ENCODE measurements at regions not wholly inside any gene's neighbourhood (a gene's known extent, or its start where the extent isn't known, plus 50 kb on each side); places are given as distances from the start of the nearest gene placed in this dataset.

- no peak overlapping the region for H3K4me3 ChIP-seq (ENCODE audit: low read depth, low read length)
- peak; percentile 61 for TF ChIP-seq CTCF (conservative IDR thresholded peaks at IDR 0.05; ENCODE audit: low read depth, low read length)
- peak; percentile 3 for DNase-seq (ENCODE audit: low read depth)
These were observed 488.5 kb downstream of the NR2F1-AS1 start for GRCh38 chr5:93092349-93093105.

- no peak for TF ChIP-seq CTCF (conservative IDR thresholded peaks at IDR 0.05; ENCODE audit: low read depth, low read length)
- DNase-seq (ENCODE audit: low read depth): no peak
- no peak overlapping the region for H3K4me3 ChIP-seq (ENCODE audit: low read depth, low read length)
These were observed 490.3 kb downstream of the NR2F1-AS1 start for GRCh38 chr5:93090698-93091097.

GRCh38 chr5:93088592-93089389 lies 492.2 kb downstream of the NR2F1-AS1 start:
- TF ChIP-seq CTCF (conservative IDR thresholded peaks at IDR 0.05; ENCODE audit: low read depth, low read length): no peak
- no peak for DNase-seq (ENCODE audit: low read depth)
- no peak overlapping the region for H3K4me3 ChIP-seq (ENCODE audit: low read depth, low read length)

GRCh38 chr5:93087326-93087725 lies 493.7 kb downstream of the NR2F1-AS1 start:
- TF ChIP-seq CTCF (conservative IDR thresholded peaks at IDR 0.05; ENCODE audit: low read depth, low read length): no peak
- no peak overlapping the region for H3K4me3 ChIP-seq (ENCODE audit: low read depth, low read length)
- DNase-seq (ENCODE audit: low read depth): no peak

- DNase-seq (ENCODE audit: low read depth): no peak
- TF ChIP-seq CTCF (conservative IDR thresholded peaks at IDR 0.05; ENCODE audit: low read depth, low read length): no peak
- no peak overlapping the region for H3K4me3 ChIP-seq (ENCODE audit: low read depth, low read length)
These were observed 498.0 kb downstream of the NR2F1-AS1 start for GRCh38 chr5:93082981-93083380.

GRCh38 chr5:93079046-93079445 lies 502.0 kb downstream of the NR2F1-AS1 start:
- no peak for TF ChIP-seq CTCF (conservative IDR thresholded peaks at IDR 0.05; ENCODE audit: low read depth, low read length)
- H3K4me3 ChIP-seq (ENCODE audit: low read depth, low read length): no peak overlapping the region
- no peak for DNase-seq (ENCODE audit: low read depth)

All from epithelial cell of proximal tubule (primary cell).